GM10266 (cell line): ENCODE measurements at regions not wholly inside any gene's neighbourhood (a gene's known extent, or its start where the extent isn't known, plus 50 kb on each side); places are given as distances from the start of the nearest gene placed in this dataset.
"Not testable (repeated sequence)": the region's sequence is repeated elsewhere in the genome, so short reads cannot be mapped to it uniquely, and the experiment has no call there.

Experiments
- DNase-seq: peaks from one replicate; pipeline ENCODE4 v3.0.0; 2012; ENCODE audit errors: extremely low spot score
- TF ChIP-seq, protein P1 (sequence below): IDR thresholded peaks from 2 replicates; pipeline ENCODE4 v1.5.1; 2012; ENCODE audit warnings: mild to moderate bottlenecking, low read depth; ENCODE audit not compliant: control insufficient read depth, insufficient read depth; ENCODE audit errors: missing control alignments

GRCh38 chr9:71442937-71443336, 321.5 kb upstream of the TRPM3 start:
- no peak for DNase-seq
- TF ChIP-seq, protein P1, sequence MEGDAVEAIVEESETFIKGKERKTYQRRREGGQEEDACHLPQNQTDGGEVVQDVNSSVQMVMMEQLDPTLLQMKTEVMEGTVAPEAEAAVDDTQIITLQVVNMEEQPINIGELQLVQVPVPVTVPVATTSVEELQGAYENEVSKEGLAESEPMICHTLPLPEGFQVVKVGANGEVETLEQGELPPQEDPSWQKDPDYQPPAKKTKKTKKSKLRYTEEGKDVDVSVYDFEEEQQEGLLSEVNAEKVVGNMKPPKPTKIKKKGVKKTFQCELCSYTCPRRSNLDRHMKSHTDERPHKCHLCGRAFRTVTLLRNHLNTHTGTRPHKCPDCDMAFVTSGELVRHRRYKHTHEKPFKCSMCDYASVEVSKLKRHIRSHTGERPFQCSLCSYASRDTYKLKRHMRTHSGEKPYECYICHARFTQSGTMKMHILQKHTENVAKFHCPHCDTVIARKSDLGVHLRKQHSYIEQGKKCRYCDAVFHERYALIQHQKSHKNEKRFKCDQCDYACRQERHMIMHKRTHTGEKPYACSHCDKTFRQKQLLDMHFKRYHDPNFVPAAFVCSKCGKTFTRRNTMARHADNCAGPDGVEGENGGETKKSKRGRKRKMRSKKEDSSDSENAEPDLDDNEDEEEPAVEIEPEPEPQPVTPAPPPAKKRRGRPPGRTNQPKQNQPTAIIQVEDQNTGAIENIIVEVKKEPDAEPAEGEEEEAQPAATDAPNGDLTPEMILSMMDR: no peak

- DNase-seq: no peak
- TF ChIP-seq, protein P1: no peak
These were observed 319.8 kb upstream of the TRPM3 start for GRCh38 chr9:71441266-71441665.

DNA sequence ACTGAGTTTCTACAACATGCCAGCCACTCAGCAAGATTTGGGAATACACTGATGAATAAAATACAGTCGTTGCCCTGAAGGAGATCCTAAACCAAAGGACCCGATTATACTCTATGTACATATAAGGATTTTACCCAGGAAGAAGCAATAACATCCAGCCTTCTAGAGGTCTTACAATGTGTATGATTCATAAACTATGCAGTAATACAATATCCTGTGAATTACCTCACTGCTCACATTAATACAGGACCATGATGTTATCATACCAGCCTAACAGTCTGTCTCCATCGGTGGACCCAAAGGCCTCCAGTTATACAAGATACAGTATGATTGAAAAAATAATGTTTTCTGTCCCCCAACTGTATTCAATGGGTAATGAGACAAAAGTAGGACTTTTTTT, 310.5 kb upstream of the TRPM3 start:
- TF ChIP-seq, protein P1: no peak

GRCh38 chr9:71407341-71407740, 285.9 kb upstream of the TRPM3 start:
- DNase-seq: not testable (repeated sequence)

More for the DNA sequence above, 310.5 kb upstream of the TRPM3 start:
- DNase-seq: no peak

DNA sequence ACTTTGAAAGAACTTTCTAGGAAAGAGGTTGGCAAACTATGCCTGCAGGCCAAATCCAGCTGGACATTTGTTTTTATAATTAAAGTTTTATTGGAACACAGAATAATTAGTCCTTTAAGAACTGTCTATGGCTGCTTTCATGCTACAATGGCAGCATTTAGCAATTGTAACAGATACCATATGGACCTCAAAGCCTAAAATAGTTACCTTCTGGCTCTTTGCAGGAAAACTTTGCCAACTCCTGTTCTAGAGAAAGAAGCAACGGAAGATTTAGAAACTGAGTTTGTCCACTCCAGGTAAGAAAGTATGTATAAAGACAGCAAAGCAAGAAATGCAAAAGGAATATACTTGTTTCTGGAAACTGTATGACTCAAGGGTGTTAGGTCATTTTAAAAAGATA, 281.7 kb upstream of the TRPM3 start:
- TF ChIP-seq, protein P1: no peak
- no peak for DNase-seq

DNA sequence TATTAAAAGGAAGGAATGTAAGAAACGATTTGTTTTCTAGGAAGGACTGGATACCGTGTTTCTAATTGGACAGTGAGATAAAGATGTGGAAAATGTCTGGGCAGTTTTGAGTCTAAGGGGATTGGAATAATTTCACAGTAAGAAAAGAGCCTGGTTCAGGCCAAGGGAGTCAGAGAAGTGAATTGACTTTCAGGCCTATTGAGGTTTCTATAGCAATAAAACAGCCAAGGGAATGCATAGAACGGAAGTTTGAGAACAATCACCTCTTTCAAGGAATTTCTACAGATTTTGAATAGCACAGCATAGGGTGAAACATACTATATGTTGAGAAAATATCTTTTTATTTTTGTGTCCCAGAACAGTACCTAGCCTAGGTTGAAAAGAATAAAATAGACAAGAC, 271.6 kb upstream of the TRPM3 start:
- TF ChIP-seq, protein P1: no peak

GRCh38 chr9:71384343-71384742, 262.9 kb upstream of the TRPM3 start:
- TF ChIP-seq, protein P1: no peak
- no peak for DNase-seq

More for the DNA sequence above, 271.6 kb upstream of the TRPM3 start:
- DNase-seq: no peak

DNA sequence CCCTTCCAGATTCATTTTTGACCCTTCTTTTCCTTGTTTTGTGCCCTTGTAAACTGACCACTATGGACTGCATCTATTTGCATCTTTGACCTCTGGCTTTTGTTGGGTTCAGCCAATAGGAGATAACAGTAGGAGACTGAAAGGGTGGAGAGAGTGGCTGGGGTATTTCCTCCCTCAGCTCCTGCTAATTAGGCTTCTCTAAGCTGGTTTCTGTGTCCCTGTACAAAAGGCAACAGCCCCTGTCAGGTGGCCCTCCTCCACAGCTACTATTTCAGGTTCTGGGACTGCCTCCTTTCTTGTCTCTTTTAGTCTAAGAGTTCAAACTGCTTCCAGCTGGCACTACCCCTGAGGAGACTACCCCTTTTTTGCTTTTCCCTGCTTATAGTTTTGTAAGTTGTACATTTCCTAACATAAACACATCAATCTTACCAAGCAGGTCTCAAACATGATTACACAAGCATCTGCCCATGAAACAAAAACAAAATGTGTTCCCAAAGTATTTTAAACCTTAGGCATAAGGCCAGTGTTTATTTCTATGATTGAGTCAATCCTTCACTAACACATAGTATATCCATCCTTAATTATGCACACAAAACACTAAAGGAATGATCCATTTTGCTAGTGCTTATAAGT, 262.0 kb upstream of the TRPM3 start:
- TF ChIP-seq, protein P1: no peak
- no peak for DNase-seq
